Vagina (tissue), 2 donors: ENCODE measurements at regions not wholly inside any gene's neighbourhood (a gene's known extent, or its start where the extent isn't known, plus 50 kb on each side); places are given as distances from the start of the nearest gene placed in this dataset.

Experiments
- POLR2A ChIP-seq, 2 donors: fragments of 450-650 bp; IDR thresholded peaks; one replicate each; pipeline ENCODE4 v1.6.1; 2017; ENCODE audit warnings: antibody characterized with exemption in 2 of 2, mild to moderate bottlenecking in 2 of 2, moderate library complexity in 2 of 2
- POLR2AphosphoS5 ChIP-seq, 2 donors: sonication (generic); formaldehyde crosslinking; IDR thresholded peaks; one replicate each; pipeline ENCODE4 v1.9.0; 2017; ENCODE audit warnings: antibody characterized with exemption in 2 of 2, mild to moderate bottlenecking in 2 of 2, low read depth in 1 of 2; ENCODE audit not compliant: insufficient read depth in 1 of 2
- TF ChIP-seq, protein P1 (sequence below), 3 experiments: fragments of 450-650 bp in 2 of 3; fragments of 200-600 bp in 1 of 3; sonication (generic) in 1 of 3; IDR thresholded peaks; one replicate each; pipeline ENCODE4 v1.5.1; 2017 to 2019; ENCODE audit warnings: antibody characterized with exemption in 3 of 3, mild to moderate bottlenecking in 2 of 3, moderate library complexity in 2 of 3

DNA sequence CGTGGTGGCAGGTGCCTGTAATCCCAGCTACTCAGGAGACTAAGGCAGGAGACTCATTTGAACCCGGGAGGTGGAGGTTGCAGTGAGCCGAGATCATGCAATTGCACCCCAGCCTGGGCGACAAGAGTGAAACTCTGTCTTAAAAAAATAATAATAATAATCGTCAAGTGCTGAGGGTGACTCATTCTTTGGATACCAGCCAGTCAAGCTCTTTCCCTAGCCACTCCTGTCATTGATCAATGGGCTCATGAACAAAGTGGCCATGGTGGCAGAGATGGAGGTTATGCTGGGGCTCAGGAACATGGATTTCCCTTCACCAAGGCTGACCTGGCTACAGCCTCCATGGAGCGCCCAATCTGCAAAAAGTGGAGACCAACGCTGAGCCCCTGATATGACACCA, 94.5 kb upstream of the HAAO start:
- TF ChIP-seq, protein P1, sequence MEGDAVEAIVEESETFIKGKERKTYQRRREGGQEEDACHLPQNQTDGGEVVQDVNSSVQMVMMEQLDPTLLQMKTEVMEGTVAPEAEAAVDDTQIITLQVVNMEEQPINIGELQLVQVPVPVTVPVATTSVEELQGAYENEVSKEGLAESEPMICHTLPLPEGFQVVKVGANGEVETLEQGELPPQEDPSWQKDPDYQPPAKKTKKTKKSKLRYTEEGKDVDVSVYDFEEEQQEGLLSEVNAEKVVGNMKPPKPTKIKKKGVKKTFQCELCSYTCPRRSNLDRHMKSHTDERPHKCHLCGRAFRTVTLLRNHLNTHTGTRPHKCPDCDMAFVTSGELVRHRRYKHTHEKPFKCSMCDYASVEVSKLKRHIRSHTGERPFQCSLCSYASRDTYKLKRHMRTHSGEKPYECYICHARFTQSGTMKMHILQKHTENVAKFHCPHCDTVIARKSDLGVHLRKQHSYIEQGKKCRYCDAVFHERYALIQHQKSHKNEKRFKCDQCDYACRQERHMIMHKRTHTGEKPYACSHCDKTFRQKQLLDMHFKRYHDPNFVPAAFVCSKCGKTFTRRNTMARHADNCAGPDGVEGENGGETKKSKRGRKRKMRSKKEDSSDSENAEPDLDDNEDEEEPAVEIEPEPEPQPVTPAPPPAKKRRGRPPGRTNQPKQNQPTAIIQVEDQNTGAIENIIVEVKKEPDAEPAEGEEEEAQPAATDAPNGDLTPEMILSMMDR (IDR thresholded peaks at IDR 0.05): no peak
- TF ChIP-seq POLR2A (IDR thresholded peaks at IDR 0.05) (no peak), POLR2AphosphoS5 (IDR thresholded peaks at IDR 0.05; ENCODE audit: insufficient read depth in 1 of 2, low read depth in 1 of 2) (no peak)
